ENCODE measurements at regions not wholly inside any gene's neighbourhood (a gene's known extent, or its start where the extent isn't known, plus 50 kb on each side); places are given as distances from the start of the nearest gene placed in this dataset.

DNA sequence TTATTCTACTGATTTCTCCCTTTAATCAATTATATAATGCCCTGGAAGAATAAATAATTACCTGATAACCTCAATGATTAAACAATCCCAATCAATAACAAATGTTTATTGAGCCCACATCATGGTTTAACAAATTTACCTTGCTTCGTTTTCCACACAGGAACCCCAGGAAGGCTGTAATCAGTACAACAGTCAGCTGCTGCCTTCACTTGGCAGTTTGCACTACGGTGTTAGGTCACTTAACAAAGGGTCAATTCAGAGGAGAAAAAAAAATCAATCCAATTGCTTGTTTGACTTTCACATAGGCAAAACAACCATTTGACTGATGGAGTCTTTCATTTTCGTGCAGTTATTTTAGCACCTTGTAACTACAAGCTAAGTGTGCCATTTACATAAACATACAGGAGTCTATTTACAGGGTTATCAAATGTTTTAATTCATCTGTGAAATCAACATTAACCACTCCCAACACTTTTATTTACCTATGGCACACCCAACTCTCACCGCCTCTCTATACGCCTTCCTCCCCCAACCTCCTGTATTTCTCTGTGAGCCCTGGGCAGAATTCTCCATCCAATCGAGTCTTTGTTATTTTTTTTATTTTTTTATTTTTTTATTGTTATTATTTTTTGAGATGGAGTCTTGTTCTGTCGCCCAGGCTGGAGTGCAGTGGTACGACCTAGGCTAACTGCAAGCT, 140.4 kb upstream of the TAB2 start:
- H2AFZ ChIP-seq (ENCODE audit: control insufficient read depth, low read length): no peak overlapping the region
- no peaks in the 10 kb centered on the region for H3K36me3 ChIP-seq (ENCODE audit: control insufficient read depth in 2 of 2, extremely low read depth in 1 of 2, insufficient read depth in 2 of 2, low read length in 2 of 2)
- no peak for TF ChIP-seq EZH2 (IDR thresholded peaks at IDR 0.05; ENCODE audit: low read length)
- TF ChIP-seq, protein P1, sequence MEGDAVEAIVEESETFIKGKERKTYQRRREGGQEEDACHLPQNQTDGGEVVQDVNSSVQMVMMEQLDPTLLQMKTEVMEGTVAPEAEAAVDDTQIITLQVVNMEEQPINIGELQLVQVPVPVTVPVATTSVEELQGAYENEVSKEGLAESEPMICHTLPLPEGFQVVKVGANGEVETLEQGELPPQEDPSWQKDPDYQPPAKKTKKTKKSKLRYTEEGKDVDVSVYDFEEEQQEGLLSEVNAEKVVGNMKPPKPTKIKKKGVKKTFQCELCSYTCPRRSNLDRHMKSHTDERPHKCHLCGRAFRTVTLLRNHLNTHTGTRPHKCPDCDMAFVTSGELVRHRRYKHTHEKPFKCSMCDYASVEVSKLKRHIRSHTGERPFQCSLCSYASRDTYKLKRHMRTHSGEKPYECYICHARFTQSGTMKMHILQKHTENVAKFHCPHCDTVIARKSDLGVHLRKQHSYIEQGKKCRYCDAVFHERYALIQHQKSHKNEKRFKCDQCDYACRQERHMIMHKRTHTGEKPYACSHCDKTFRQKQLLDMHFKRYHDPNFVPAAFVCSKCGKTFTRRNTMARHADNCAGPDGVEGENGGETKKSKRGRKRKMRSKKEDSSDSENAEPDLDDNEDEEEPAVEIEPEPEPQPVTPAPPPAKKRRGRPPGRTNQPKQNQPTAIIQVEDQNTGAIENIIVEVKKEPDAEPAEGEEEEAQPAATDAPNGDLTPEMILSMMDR (optimal IDR thresholded peaks at IDR 0.05 in 1 of 3, IDR thresholded peaks at IDR 0.05 in 1 of 3, conservative IDR thresholded peaks at IDR 0.05 in 1 of 3; ENCODE audit: extremely low read depth in 1 of 3, insufficient read depth in 2 of 3, low read length in 3 of 3): no peak
- dilution Hi-C loops (cut with MboI; ENCODE audit: extremely low pct_ligation_motif_present, low sequenced_read_pairs): no loop called here
- H3K9me1 ChIP-seq (ENCODE audit: control insufficient read depth, extremely low read depth, insufficient read depth, low read length): no peaks in the 10 kb centered on the region
- H3K4me3 ChIP-seq (ENCODE audit: control insufficient read depth in 2 of 3, extremely low read depth in 1 of 3, insufficient read depth in 2 of 3, low read depth in 1 of 3, low read length in 3 of 3): no peak overlapping the region
- no peaks in the 10 kb centered on the region for H3K79me2 ChIP-seq (ENCODE audit: control insufficient read depth, insufficient read depth, low read length)
- DNase-seq (ENCODE audit: low read depth, low spot score): no peak
- no peaks in the 10 kb centered on the region for H4K20me1 ChIP-seq (ENCODE audit: control insufficient read depth, extremely low read depth, insufficient read depth, low read length)
- H3K9me3 ChIP-seq (ENCODE audit: control insufficient read depth, low read depth, low read length): no peaks in the 10 kb centered on the region
- H3K27ac ChIP-seq (ENCODE audit: control insufficient read depth, insufficient read depth, low read length): no peak overlapping the region
- no peak for FAIRE-seq
- no peaks in the 10 kb centered on the region for H3K4me1 ChIP-seq (ENCODE audit: control insufficient read depth, extremely low read depth, insufficient read depth, low read length)
- no peak overlapping the region for H3K9ac ChIP-seq (ENCODE audit: control insufficient read depth, extremely low read depth, insufficient read depth, low read length)
- H3K27me3 ChIP-seq (ENCODE audit: control insufficient read depth, extremely low read depth, insufficient read depth, low read length): no peaks in the 10 kb centered on the region
- no peak overlapping the region for H3K4me2 ChIP-seq (ENCODE audit: control insufficient read depth, extremely low read depth, insufficient read depth, low read depth, low read length)

DNA sequence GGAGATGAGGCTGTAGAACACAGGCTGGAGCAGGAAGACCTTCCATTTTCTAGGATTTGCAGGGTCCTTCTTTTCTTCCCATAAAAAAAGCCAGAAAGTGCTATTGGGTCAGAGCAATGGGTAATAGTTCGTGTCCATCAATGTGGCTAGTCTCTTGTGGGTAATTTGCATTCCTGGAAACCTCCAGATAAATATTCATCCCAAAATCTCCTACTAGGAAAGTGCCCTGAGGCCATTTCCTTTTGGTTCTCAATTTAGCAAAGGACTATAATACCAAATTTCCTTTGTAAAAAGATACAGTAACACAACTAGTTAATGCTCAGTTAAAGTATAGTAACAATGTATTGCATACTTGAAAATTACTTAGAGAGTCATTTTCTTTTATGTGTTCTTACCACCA, 138.1 kb upstream of the TAB2 start:
- no peak for TF ChIP-seq EZH2 (IDR thresholded peaks at IDR 0.05; ENCODE audit: low read length)
- TF ChIP-seq, protein P1 (optimal IDR thresholded peaks at IDR 0.05 in 1 of 3, IDR thresholded peaks at IDR 0.05 in 1 of 3, conservative IDR thresholded peaks at IDR 0.05 in 1 of 3; ENCODE audit: extremely low read depth in 1 of 3, insufficient read depth in 2 of 3, low read length in 3 of 3): no peak
- no peak for FAIRE-seq

More for the DNA sequence above, 138.1 kb upstream of the TAB2 start:
- Histone ChIP-seq H2AFZ (ENCODE audit: control insufficient read depth, low read length) (no peak overlapping the region), H3K9ac (ENCODE audit: control insufficient read depth, extremely low read depth, insufficient read depth, low read length) (no peak overlapping the region), H3K9me1 (ENCODE audit: control insufficient read depth, extremely low read depth, insufficient read depth, low read length) (no peaks in the 10 kb centered on the region), H3K4me1 (ENCODE audit: control insufficient read depth, extremely low read depth, insufficient read depth, low read length) (no peaks in the 10 kb centered on the region), H3K79me2 (ENCODE audit: control insufficient read depth, insufficient read depth, low read length) (no peaks in the 10 kb centered on the region), H4K20me1 (ENCODE audit: control insufficient read depth, extremely low read depth, insufficient read depth, low read length) (no peaks in the 10 kb centered on the region), H3K4me3 (ENCODE audit: control insufficient read depth in 2 of 3, extremely low read depth in 1 of 3, insufficient read depth in 2 of 3, low read depth in 1 of 3, low read length in 3 of 3) (no peak overlapping the region), H3K36me3 (ENCODE audit: control insufficient read depth in 2 of 2, extremely low read depth in 1 of 2, insufficient read depth in 2 of 2, low read length in 2 of 2) (no peaks in the 10 kb centered on the region), H3K4me2 (ENCODE audit: control insufficient read depth, extremely low read depth, insufficient read depth, low read depth, low read length) (no peak overlapping the region), H3K27me3 (ENCODE audit: control insufficient read depth, extremely low read depth, insufficient read depth, low read length) (no peaks in the 10 kb centered on the region), H3K27ac (ENCODE audit: control insufficient read depth, insufficient read depth, low read length) (no peak overlapping the region), H3K9me3 (ENCODE audit: control insufficient read depth, low read depth, low read length) (no peaks in the 10 kb centered on the region)
- DNase-seq (ENCODE audit: low read depth, low spot score): no peak
- dilution Hi-C loops (cut with MboI; ENCODE audit: extremely low pct_ligation_motif_present, low sequenced_read_pairs): no loop called here

Data from keratinocyte (primary cell).